K562 (cell line): ENCODE measurements at regions not wholly inside any gene's neighbourhood (a gene's known extent, or its start where the extent isn't known, plus 50 kb on each side); places are given as distances from the start of the nearest gene placed in this dataset.

Experiments used
- COPS2 ChIP-seq: fragments of 450-650 bp; conservative IDR thresholded peaks from 2 replicates; pipeline ENCODE4 v1.6.1; 2016; ENCODE audit warnings: mild to moderate bottlenecking, moderate library complexity
- DEAF1 ChIP-seq: fragments of 450-650 bp; formaldehyde crosslinking; IDR thresholded peaks from 2 replicates; pipeline ENCODE4 v1.4.0; 2020; ENCODE audit warnings: mild to moderate bottlenecking, moderate library complexity
- DNMT1 ChIP-seq: fragments of 450-650 bp; IDR thresholded peaks from 2 replicates; pipeline ENCODE4 v1.6.1; 2016; ENCODE audit warnings: antibody characterized with exemption, mild to moderate bottlenecking
- MAZ ChIP-seq, 2 experiments: fragments of 450-650 bp in 1 of 2; sonication (generic) in 1 of 2; formaldehyde crosslinking; IDR thresholded peaks in 1 of 2; conservative IDR thresholded peaks in 1 of 2; 2 replicates each; pipeline versions ENCODE4 v1.4.0 to v1.5.0; 2020; ENCODE audit warnings: mild to moderate bottlenecking in 1 of 2, missing genetic modification reagents in 1 of 2
- MLX ChIP-seq, 2 experiments: fragments of 450-650 bp in 1 of 2; sonication (generic) in 1 of 2; formaldehyde crosslinking; conservative IDR thresholded peaks; 2 replicates each; pipeline versions ENCODE4 v1.4.0 to v1.8.1; 2020 to 2022; ENCODE audit warnings: mild to moderate bottlenecking in 1 of 2, missing genetic modification reagents in 1 of 2
- NELFE ChIP-seq: IDR thresholded peaks from 2 replicates; pipeline ENCODE4 v1.6.1; 2011; ENCODE audit warnings: mild to moderate bottlenecking; ENCODE audit not compliant: insufficient read depth, insufficient read length
- ZBTB26 ChIP-seq: fragments of 450-650 bp; formaldehyde crosslinking; IDR thresholded peaks from 2 replicates; pipeline ENCODE4 v1.4.0; 2022; ENCODE audit warnings: missing genetic modification characterization
- ZNF274 ChIP-seq: IDR thresholded peaks from 2 replicates; pipeline ENCODE4 v1.6.1; 2011; ENCODE audit warnings: low read depth, mild to moderate bottlenecking, low read length, moderate library complexity, borderline replicate concordance

GRCh38 chr12:30019366-30020140, 235.8 kb upstream of the TMTC1 start (continued):
- TF ChIP-seq DEAF1 (CRISPR knock-in tag) (no peak), MAZ (CRISPR knock-in tag; conservative IDR thresholded peaks at IDR 0.05 in 1 of 2, IDR thresholded peaks at IDR 0.05 in 1 of 2) (no peak), ZNF274 (no peak), MLX (CRISPR knock-in tag; conservative IDR thresholded peaks at IDR 0.05) (no peak), DNMT1 (no peak), ZBTB26 (CRISPR knock-in tag) (no peak), NELFE (no peak), COPS2 (no peak)
- TF ChIP-seq, all 486 proteins: peak for 0
